Sigmoid colon (tissue), 6 donors: ENCODE measurements at regions not wholly inside any gene's neighbourhood (a gene's known extent, or its start where the extent isn't known, plus 50 kb on each side); places are given as distances from the start of the nearest gene placed in this dataset.

Source experiments
- DNase-seq: peaks from one replicate; pipeline ENCODE4 v3.0.0-alpha.2; 2019
- H3K27ac ChIP-seq, 4 donors: fragments of 200-600 bp; sonication (generic); one replicate each; pipeline ENCODE4 v1.5.1; 2016 to 2019; ENCODE audit warnings: mild to moderate bottlenecking in 1 of 4
- H3K27me3 ChIP-seq, 3 donors: fragments of 200-600 bp; sonication (generic); one replicate each; pipeline ENCODE4 v1.5.1; 2019; ENCODE audit warnings: mild to moderate bottlenecking in 1 of 3
- H3K36me3 ChIP-seq, 4 donors: fragments of 200-600 bp; sonication (generic); one replicate each; pipeline ENCODE4 v1.5.1; 2016 to 2019
- H3K4me1 ChIP-seq, 4 donors: fragments of 200-600 bp; sonication (generic); one replicate each; pipeline ENCODE4 v1.5.1; 2017 to 2019
- H3K4me3 ChIP-seq, 4 donors: fragments of 200-600 bp; sonication (generic); one replicate each; pipeline ENCODE4 v1.5.1; 2017 to 2019; ENCODE audit warnings: mild to moderate bottlenecking in 2 of 4, moderate library complexity in 1 of 4
- H3K9me3 ChIP-seq, 4 donors: fragments of 200-600 bp in 3 of 4; sonication (generic) in 3 of 4; one replicate each; pipeline versions ENCODE4 v1.5.1 to v1.6.1; 2013 to 2019
- EP300 ChIP-seq, 4 donors: sonication (generic); formaldehyde crosslinking; IDR thresholded peaks; one replicate each; pipeline ENCODE4 v1.6.1; 2017; ENCODE audit warnings: antibody characterized with exemption in 4 of 4
- POLR2A ChIP-seq, 2 donors: fragments of 450-650 bp; IDR thresholded peaks; one replicate each; pipeline ENCODE4 v1.6.1; 2016; ENCODE audit warnings: antibody characterized with exemption in 2 of 2, mild to moderate bottlenecking in 2 of 2, moderate library complexity in 2 of 2
- POLR2AphosphoS5 ChIP-seq, 4 donors: sonication (generic); formaldehyde crosslinking; IDR thresholded peaks; one replicate each; pipeline ENCODE4 v1.6.1; 2017; ENCODE audit warnings: antibody characterized with exemption in 4 of 4
- WGBS, 2 donors: extraction: QIAGEN DNeasy Blood & Tissue Kit; methylation state at CpG; one replicate each; pipeline ENCODE4 v1.1.7; 2013; 5-methylcytosine and 5-hydroxymethylcytosine counted together
- intact Hi-C: fragments of 100-400 bp; cut with DNase I; formaldehyde crosslinking; loops from one replicate; pipeline ENCODE4 v1.15.1; 2023
- TF ChIP-seq, protein P1 (sequence below), 4 experiments: fragments of 450-650 bp in 3 of 4; fragments of 200-600 bp in 1 of 4; IDR thresholded peaks; one replicate each; pipeline ENCODE4 v1.5.1; 2016 to 2019; ENCODE audit warnings: antibody characterized with exemption in 4 of 4, mild to moderate bottlenecking in 3 of 4, moderate library complexity in 2 of 4
- donor health status: healthy with polysubstance abuse.
- donor health status: healthy.

DNA sequence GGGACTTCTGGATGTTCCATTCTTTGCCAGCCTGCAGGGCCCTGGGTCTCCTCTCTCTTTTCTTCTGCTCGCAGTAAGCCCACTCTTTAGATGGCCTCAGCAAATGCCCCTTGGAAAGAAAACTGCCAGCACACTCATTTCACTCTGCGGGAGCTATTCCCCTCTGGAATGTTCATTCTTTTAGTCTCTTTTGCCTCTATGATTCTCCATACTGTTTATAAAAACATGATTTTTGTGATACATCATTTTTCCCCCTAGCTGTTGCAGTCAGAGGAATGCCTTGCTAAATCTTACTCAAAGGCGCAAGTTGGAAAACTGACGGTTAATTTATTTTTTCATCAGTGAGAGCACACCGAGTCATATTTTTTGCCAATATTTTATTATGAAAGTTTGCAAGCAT lies 184.9 kb downstream of the SNX19 start:
- Histone ChIP-seq H3K36me3 (no peaks in the 10 kb centered on the region), H3K27ac (no peak overlapping the region), H3K9me3 (peaks cover 0 to 3% (median 0%) of the 10 kb centered on the region in 4 donors), H3K4me1 (peaks cover 0 to 7% (median 5%) of the 10 kb centered on the region in 4 donors), H3K4me3 (no peak overlapping the region), H3K27me3 (no peaks in the 10 kb centered on the region)
- TF ChIP-seq, protein P1, sequence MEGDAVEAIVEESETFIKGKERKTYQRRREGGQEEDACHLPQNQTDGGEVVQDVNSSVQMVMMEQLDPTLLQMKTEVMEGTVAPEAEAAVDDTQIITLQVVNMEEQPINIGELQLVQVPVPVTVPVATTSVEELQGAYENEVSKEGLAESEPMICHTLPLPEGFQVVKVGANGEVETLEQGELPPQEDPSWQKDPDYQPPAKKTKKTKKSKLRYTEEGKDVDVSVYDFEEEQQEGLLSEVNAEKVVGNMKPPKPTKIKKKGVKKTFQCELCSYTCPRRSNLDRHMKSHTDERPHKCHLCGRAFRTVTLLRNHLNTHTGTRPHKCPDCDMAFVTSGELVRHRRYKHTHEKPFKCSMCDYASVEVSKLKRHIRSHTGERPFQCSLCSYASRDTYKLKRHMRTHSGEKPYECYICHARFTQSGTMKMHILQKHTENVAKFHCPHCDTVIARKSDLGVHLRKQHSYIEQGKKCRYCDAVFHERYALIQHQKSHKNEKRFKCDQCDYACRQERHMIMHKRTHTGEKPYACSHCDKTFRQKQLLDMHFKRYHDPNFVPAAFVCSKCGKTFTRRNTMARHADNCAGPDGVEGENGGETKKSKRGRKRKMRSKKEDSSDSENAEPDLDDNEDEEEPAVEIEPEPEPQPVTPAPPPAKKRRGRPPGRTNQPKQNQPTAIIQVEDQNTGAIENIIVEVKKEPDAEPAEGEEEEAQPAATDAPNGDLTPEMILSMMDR (IDR thresholded peaks at IDR 0.05) = no peak
- TF ChIP-seq POLR2AphosphoS5 (IDR thresholded peaks at IDR 0.05) = no peak
- no peak for TF ChIP-seq EP300 (IDR thresholded peaks at IDR 0.05)
- no peak for TF ChIP-seq POLR2A (IDR thresholded peaks at IDR 0.05)
- 90 to 95% methylated on average over 5 of the region's 5 CpGs for WGBS, 2 donors
- intact Hi-C loops = no loop called here
- DNase-seq = no peak

DNA sequence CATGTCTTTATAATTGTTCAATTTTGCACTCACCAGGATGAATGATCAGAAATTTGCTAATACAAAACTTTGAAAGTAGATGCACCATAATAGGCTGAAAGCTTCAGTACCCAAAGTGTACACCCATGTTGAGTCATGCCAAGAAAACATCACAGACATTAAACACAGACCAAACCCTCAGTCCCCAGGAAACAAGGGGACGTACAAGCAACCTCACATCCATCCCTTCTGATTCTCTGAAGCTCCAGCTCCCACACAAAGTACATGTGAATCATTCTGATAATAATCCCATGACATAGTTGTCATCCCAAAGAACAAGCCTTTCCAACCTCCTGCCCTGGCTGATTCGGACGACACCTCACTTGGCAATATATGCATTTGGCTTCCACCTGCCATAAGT lies 183.8 kb downstream of the SNX19 start:
- Histone ChIP-seq H3K36me3 (no peaks in the 10 kb centered on the region), H3K27ac (no peak overlapping the region), H3K4me1 (no peaks in the 10 kb centered on the region), H3K27me3 (no peaks in the 10 kb centered on the region), H3K9me3 (peaks cover 0 to 3% (median 0%) of the 10 kb centered on the region in 4 donors), H3K4me3 (no peak overlapping the region)
- no peak for TF ChIP-seq POLR2A (IDR thresholded peaks at IDR 0.05)
- TF ChIP-seq POLR2AphosphoS5 (IDR thresholded peaks at IDR 0.05) = no peak
- no peak for TF ChIP-seq EP300 (IDR thresholded peaks at IDR 0.05)
- TF ChIP-seq, protein P1 (IDR thresholded peaks at IDR 0.05) = no peak
- 94 to 95% methylated on average over 3 of the region's 3 CpGs for WGBS, 2 donors
- no peak for DNase-seq
- intact Hi-C loops = no loop called here

DNA sequence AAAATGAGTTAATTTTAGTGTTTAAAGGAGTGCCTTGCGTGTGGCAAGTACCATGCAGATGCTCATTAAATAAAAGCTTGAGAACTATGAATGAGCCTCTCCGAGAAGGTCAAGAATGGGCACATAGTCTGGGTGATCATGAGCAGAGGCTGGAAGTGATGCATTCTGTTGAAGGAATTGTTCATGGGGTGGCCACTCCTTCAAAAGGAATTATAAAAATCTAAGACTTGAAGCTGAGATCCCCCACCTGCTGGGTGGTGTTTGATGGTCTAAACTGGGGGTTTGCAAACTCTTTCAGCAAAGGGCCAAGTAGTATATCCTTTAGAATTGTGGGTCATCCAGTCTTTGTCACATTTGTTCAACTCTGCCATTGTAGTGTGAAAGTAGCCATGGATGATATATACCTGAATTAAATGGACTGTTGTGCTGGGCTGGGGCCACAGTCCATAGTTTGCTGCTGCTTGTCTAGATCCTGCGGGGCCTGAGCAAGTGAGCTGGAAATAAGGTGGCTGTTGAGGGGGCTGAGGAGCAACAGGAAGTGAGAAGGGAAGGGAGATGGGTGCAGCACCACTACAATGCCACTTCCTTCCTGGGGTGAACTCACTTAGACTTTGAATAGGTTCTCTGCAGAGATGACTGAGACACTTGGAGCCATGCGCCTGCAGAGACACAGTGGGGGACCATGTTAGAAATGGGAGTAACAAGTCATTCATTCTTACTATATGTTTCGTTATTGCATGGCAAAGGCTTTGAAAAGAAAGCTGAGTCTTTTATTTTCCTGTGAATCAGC lies 179.0 kb downstream of the SNX19 start:
- no peak for TF ChIP-seq POLR2AphosphoS5 (IDR thresholded peaks at IDR 0.05)
- TF ChIP-seq POLR2A (IDR thresholded peaks at IDR 0.05) = no peak
- TF ChIP-seq, protein P1 (IDR thresholded peaks at IDR 0.05) = no peak
- TF ChIP-seq EP300 (IDR thresholded peaks at IDR 0.05) = no peak
- H3K36me3 ChIP-seq = no peaks in the 10 kb centered on the region
- no peak overlapping the region for H3K27ac ChIP-seq
- DNase-seq = no peak
- peaks cover 0 to 8% (median 4%) of the 10 kb centered on the region in 4 donors for H3K9me3 ChIP-seq
- no peaks in the 10 kb centered on the region for H3K27me3 ChIP-seq
- intact Hi-C loops = no loop called here
- no peak overlapping the region for H3K4me3 ChIP-seq
- WGBS, 2 donors = 86 to 92% methylated on average over 5 of the region's 5 CpGs
- no peaks in the 10 kb centered on the region for H3K4me1 ChIP-seq

DNA sequence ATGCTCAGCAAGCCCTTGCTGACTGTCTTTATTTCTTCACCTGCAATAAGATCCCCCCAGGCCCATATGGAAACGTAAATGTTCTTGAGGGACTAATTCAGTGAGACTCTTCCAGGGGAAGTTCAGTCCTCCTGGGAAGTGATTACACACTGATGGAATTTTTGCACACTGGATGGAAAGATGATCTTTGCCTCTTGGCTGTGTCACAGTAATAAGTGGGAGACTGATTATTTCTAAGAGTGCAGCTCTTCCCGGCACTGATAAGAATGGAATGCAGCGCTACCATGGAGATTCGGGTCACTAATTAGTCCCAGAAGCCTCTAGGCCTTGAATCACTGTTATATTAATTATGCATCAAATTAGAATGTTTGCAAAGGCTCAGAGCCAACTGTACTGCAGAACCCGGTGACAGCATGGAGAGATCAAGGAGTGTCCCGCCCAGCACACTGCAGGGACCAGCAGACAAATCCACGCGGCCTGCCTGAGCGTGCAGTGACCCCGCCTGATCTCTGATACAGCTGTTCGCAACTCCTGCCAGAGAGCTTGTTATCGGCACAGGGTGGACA lies 178.3 kb downstream of the SNX19 start:
- intact Hi-C loops = no loop called here
- WGBS, 2 donors = 27 to 65% methylated on average over 12 of the region's 12 CpGs
- no peaks in the 10 kb centered on the region for H3K36me3 ChIP-seq
- H3K27me3 ChIP-seq = no peaks in the 10 kb centered on the region
- H3K4me1 ChIP-seq = no peaks in the 10 kb centered on the region
- peaks cover 0 to 8% (median 4%) of the 10 kb centered on the region in 4 donors for H3K9me3 ChIP-seq
- TF ChIP-seq POLR2A (IDR thresholded peaks at IDR 0.05) (no peak), POLR2AphosphoS5 (IDR thresholded peaks at IDR 0.05) (peak in 1 of 4 donors; percentile 13)
- no peak overlapping the region for H3K4me3 ChIP-seq
- peak; percentile 58 for DNase-seq
- H3K27ac ChIP-seq = no peak overlapping the region

DNA sequence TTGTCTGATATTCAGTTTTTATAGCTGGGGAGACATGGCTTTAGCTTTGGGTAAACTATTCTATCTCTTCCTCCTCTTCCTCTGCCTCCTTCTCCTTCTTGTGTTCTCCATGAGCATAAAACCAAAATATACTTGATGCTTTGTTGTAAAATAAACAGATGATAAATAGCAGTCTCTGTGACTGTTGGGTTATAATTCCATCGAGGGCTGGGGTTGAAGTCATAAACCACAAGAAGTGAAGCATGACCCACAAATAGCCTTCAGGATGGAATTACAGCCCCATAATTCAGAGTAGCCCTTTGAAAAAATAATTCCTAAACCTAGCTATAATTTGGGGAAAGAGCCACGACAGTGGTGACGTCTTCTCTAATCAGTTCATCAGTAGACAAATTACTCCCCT lies 177.7 kb downstream of the SNX19 start:
- Histone ChIP-seq H3K36me3 (no peaks in the 10 kb centered on the region), H3K9me3 (peaks cover 0 to 8% (median 4%) of the 10 kb centered on the region in 4 donors), H3K27ac (no peak overlapping the region), H3K27me3 (no peaks in the 10 kb centered on the region), H3K4me3 (no peak overlapping the region), H3K4me1 (no peaks in the 10 kb centered on the region)
- no peak for TF ChIP-seq POLR2AphosphoS5 (IDR thresholded peaks at IDR 0.05)
- no peak for TF ChIP-seq POLR2A (IDR thresholded peaks at IDR 0.05)
- no peak for TF ChIP-seq EP300 (IDR thresholded peaks at IDR 0.05)
- TF ChIP-seq, protein P1 (IDR thresholded peaks at IDR 0.05) = no peak
- no peak for DNase-seq
- 60 to 73% methylated on average over 3 of the region's 3 CpGs for WGBS, 2 donors
- intact Hi-C loops = no loop called here
